ENCODE measurements at regions not wholly inside any gene's neighbourhood (a gene's known extent, or its start where the extent isn't known, plus 50 kb on each side); places are given as distances from the start of the nearest gene placed in this dataset.
A peak's percentile ranks its signal among the peaks of the same experiment; 100 is the strongest.

DNA sequence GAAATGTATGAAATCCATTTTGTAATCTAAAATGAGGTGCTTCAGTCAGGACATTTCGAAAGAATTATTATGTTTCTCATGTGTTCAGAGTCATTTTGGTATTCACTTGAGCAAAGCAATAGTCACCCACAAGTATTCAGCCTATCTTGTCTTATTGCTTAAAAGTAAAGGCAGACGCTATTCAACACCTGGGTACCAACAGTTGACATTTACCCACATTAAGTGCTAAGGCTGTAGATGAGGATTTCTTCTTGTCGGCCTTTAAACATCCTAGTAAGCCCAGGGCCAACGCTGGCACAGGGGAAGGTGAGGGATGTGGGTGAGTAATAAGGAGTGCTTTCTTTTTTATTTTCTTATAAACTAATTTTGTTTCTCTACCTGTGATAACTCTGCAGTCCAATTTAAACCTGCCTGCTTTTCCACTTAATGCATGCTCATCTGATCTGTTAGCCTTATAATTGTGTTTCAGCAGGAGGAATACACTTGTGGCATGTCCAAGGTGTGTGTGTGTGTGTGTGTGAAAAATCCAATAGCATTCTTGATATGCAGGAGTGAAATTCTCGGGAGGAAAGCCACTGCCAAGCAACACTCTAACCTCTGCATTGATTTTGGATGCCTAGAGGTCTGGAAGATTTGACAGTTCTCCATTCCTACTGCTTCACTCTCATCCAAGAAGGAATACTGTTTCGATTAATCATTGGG, 252.0 kb downstream of the SOX4 start:
- Histone ChIP-seq H3K27ac (no peak overlapping the region), H3K9me3 (replicated peaks in 1 of 3) (no peaks in the 10 kb centered on the region), H3K27me3 (no peaks in the 10 kb centered on the region), H3K4me1 (replicated peaks in 1 of 2) (no peaks in the 10 kb centered on the region), H3K4me3 (no peak overlapping the region), H3K36me3 (replicated peaks in 1 of 2) (no peaks in the 10 kb centered on the region)
- intact Hi-C loops (cut with DNase I): no loop called here
- TF ChIP-seq, protein P1, sequence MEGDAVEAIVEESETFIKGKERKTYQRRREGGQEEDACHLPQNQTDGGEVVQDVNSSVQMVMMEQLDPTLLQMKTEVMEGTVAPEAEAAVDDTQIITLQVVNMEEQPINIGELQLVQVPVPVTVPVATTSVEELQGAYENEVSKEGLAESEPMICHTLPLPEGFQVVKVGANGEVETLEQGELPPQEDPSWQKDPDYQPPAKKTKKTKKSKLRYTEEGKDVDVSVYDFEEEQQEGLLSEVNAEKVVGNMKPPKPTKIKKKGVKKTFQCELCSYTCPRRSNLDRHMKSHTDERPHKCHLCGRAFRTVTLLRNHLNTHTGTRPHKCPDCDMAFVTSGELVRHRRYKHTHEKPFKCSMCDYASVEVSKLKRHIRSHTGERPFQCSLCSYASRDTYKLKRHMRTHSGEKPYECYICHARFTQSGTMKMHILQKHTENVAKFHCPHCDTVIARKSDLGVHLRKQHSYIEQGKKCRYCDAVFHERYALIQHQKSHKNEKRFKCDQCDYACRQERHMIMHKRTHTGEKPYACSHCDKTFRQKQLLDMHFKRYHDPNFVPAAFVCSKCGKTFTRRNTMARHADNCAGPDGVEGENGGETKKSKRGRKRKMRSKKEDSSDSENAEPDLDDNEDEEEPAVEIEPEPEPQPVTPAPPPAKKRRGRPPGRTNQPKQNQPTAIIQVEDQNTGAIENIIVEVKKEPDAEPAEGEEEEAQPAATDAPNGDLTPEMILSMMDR (IDR thresholded peaks at IDR 0.05): no peak
- TF ChIP-seq POLR2A (IDR thresholded peaks at IDR 0.05): no peak
- no peak for DNase-seq
- WGBS, 4 donors: 82 to 87% (median 84%) methylated on average over 6 of the region's 6 CpGs

DNA sequence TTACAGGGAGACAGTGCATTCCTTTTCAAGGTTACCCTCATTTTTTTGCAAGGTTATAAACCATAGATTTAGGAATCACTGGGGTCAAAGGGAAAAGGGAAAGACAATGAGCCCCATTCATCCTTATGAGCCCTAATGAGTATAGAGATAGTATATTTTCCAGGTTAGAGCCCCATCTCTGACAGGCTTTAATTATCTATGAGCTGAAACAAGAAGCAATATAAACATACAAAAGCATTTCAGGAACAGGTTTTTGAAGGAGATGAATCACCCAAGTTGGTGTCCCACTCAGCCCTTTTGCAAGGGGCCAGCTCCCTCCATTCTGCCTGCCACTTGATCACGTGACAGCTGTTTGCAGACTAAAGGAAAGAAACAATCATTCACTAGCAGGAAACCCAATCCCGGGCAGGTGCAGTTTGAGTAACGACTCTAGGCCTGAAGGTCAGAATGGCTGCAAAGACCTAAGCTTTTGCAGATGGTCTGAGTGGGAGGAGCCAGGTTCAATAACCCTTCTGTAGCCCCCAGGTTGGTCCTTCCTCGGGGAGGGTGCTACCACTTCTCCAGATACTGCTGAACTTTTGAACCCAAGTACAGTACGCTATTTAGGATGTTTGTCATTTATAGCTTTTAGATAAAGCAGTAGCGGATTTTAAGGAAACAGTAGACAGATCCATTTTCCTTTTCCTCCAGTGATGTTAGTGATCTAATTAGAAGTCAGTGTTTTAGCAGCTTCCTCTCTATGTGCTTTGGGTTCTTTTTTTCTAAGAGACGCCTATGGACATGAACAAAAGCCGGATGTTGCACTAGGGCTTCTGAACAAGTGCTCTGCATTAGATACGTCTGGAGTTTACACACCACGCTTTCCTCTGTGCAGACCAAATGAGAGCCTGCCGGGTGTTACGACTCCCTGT, 253.2 kb downstream of the SOX4 start:
- no peak for TF ChIP-seq POLR2A (IDR thresholded peaks at IDR 0.05)
- TF ChIP-seq, protein P1 (IDR thresholded peaks at IDR 0.05): no peak
- 51 to 63% (median 59%) methylated on average over 12 of the region's 12 CpGs for whole genome bisulfite sequencing, 4 donors
- peak in 3 of 7 donors; percentile 6 to 16 (median 9) for DNase-seq

DNA sequence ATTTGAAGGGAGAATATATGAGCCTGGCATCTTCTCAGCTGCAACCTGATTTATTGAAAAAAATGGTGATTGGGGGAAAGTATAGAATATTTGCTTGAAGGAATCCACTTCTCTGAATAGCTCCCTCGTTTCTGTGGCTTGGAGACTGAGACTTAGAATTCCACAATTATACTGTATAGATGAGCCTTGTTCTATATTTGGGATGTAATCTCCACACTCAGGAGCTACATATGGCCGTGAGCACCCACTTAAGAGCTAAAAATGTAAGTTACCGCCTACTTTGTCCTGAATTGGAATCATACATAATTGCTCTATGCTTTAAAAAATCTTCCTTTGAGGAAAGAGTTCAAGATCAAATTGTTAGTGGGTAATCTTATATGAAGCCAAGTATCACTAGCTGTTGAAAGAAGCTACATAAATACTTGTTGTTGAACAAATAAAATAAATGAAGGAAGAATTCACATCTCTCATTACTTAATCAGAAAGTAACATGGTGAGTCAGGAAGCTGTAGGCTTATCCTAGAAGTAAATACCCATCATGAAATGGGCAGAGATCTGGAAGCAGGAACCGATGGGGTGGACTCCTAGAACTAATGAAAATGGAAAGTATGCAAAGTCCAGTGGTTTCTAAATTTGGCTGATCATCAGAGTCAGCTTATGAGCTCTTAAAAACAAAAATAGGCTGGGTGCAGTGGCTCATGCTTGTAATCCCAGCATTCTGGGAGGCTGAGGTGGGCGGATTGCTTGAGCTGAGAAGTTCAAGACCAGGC, 254.3 kb downstream of the SOX4 start:
- Histone ChIP-seq H3K4me1 (replicated peaks in 1 of 2) (no peaks in the 10 kb centered on the region), H3K27ac (no peak overlapping the region), H3K9me3 (replicated peaks in 1 of 3) (no peaks in the 10 kb centered on the region), H3K36me3 (replicated peaks in 1 of 2) (no peaks in the 10 kb centered on the region), H3K4me3 (no peak overlapping the region), H3K27me3 (no peaks in the 10 kb centered on the region)
- intact Hi-C loops (cut with DNase I): no loop called here
- TF ChIP-seq, protein P1 (IDR thresholded peaks at IDR 0.05): no peak
- no peak for TF ChIP-seq POLR2A (IDR thresholded peaks at IDR 0.05)
- DNase-seq: no peak
- WGBS, 4 donors: 79 to 87% (median 82%) methylated on average over 5 of the region's 5 CpGs

More for the DNA sequence above, 253.2 kb downstream of the SOX4 start:
- intact Hi-C loops (cut with DNase I): no loop called here
- Histone ChIP-seq H3K27ac (no peak overlapping the region), H3K4me3 (no peak overlapping the region), H3K9me3 (replicated peaks in 1 of 3) (no peaks in the 10 kb centered on the region), H3K27me3 (no peaks in the 10 kb centered on the region), H3K36me3 (replicated peaks in 1 of 2) (no peaks in the 10 kb centered on the region), H3K4me1 (replicated peaks in 1 of 2) (no peaks in the 10 kb centered on the region)

DNA sequence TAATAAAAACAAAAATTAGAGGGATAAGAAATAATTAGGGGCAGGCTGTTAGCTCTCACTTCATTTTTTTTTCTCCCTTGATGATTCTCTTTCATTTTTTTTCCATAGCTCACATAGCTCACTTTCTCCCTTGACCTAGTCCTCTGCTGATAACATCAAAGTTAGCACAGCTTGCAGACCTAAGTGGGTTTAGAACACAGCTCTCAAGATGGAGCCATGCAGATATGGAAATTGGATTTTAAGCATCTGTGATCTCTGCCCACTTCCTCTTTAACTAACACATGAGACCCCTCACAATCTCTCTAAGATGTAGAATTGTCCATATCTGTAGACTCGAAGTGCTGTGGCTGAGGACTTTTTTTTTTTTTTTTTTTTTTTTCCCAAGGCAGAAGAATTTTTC, 257.1 kb downstream of the SOX4 start:
- Histone ChIP-seq H3K4me1 (replicated peaks in 1 of 2) (no peaks in the 10 kb centered on the region), H3K27me3 (no peaks in the 10 kb centered on the region), H3K9me3 (replicated peaks in 1 of 3) (no peaks in the 10 kb centered on the region), H3K27ac (no peak overlapping the region), H3K4me3 (no peak overlapping the region), H3K36me3 (replicated peaks in 1 of 2) (no peaks in the 10 kb centered on the region)
- no peak for DNase-seq
- intact Hi-C loops (cut with DNase I): no loop called here
- WGBS, 4 donors: 63 to 88% (median 74%) methylated on average over 1 of the region's 1 CpG
- TF ChIP-seq, protein P1 (IDR thresholded peaks at IDR 0.05): no peak
- no peak for TF ChIP-seq POLR2A (IDR thresholded peaks at IDR 0.05)

Data from adrenal gland (tissue), 9 donors.